Fibroblast of pulmonary artery (primary cell): ENCODE measurements at regions not wholly inside any gene's neighbourhood (a gene's known extent, or its start where the extent isn't known, plus 50 kb on each side); places are given as distances from the start of the nearest gene placed in this dataset.

Experiments
- DNase-seq: peaks from one replicate; pipeline ENCODE4 v3.0.0-alpha.2; 2010; ENCODE audit warnings: low read depth
- H3K4me3 ChIP-seq: replicated peaks from 2 replicates; pipeline ENCODE4 v1.5.1; 2011; ENCODE audit warnings: low read depth, mild to moderate bottlenecking, control low read depth, low read length, moderate library complexity
- CTCF ChIP-seq: IDR thresholded peaks from 2 replicates; pipeline ENCODE4 v1.5.1; 2011; ENCODE audit warnings: mild to moderate bottlenecking, control low read depth, low read length, inconsistent platforms; ENCODE audit errors: missing control alignments

GRCh38 chr22:27594020-27594419 lies 207.5 kb downstream of the MN1 start:
- DNase-seq: no peak
- TF ChIP-seq CTCF: no peak

DNA sequence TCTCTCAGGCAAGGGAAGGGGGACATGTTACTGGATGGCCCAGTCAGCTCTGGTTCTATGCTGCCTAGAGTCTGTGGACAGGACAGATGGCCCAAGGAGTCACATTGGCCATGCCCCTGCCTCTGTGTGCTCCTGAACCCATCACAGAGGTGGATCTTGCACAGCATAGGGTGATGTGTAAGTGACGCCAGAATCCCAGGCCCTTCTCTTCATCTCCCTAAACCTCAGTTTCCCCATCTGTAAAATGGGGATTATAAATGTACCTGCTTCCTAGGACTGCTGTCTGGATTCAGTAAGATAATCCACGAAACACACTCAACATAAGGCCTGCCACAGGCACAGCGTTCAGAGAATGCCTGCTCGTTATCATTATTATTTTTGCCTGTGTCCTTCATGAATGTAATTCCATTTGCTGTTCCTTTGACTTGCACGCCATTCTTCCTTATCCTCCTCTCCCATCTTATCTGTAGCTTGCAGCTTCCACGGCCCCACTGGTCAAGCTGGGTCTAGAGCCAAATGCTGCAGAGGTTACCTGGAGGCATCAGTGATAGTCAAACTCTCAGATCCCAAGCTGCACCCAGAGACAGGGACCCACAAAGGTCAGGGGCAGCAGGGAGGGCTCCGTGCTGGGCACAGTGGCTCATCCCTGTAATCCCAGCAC lies 207.0 kb downstream of the MN1 start:
- no peak for TF ChIP-seq CTCF
- DNase-seq: no peak

More at GRCh38 chr22:27594020-27594419, 207.5 kb downstream of the MN1 start:
- H3K4me3 ChIP-seq: no peak overlapping the region

DNA sequence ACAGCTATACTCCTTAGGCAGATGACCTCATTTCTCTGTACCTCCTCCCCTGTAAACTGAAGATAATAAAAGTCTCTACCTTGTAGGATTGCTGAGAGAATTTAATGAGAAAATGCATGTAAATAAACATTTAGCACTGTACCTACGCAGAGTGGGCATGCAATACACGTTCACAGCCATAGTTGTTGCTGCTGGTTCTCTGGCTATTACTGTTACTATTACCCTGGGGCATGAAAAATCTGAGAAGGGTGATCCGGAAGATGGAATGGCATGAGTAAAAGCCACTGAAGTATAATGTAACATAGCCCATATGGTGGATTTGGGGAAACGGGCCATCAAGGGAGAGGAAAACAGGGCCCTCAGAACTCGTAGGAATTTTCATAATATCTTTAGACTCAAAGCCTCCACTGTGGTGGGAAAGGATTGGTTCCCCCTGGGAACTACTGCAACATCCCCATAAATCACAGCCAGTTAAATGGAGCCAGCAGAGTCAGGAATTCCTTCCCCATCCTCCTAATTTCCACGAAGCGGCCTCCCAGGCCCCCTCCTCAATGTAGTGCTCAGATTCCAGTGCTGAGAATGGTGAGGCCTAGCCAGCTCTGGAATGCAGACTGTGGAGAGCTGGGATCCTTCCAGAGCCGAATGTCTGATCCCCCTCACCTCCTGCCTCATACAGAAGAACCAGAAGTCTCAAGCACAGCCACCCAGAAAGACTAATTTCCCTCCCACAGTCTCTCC lies 205.3 kb downstream of the MN1 start:
- DNase-seq: no peak
- H3K4me3 ChIP-seq: no peak overlapping the region
- TF ChIP-seq CTCF: no peak

More for the DNA sequence above, 207.0 kb downstream of the MN1 start:
- H3K4me3 ChIP-seq: no peak overlapping the region

DNA sequence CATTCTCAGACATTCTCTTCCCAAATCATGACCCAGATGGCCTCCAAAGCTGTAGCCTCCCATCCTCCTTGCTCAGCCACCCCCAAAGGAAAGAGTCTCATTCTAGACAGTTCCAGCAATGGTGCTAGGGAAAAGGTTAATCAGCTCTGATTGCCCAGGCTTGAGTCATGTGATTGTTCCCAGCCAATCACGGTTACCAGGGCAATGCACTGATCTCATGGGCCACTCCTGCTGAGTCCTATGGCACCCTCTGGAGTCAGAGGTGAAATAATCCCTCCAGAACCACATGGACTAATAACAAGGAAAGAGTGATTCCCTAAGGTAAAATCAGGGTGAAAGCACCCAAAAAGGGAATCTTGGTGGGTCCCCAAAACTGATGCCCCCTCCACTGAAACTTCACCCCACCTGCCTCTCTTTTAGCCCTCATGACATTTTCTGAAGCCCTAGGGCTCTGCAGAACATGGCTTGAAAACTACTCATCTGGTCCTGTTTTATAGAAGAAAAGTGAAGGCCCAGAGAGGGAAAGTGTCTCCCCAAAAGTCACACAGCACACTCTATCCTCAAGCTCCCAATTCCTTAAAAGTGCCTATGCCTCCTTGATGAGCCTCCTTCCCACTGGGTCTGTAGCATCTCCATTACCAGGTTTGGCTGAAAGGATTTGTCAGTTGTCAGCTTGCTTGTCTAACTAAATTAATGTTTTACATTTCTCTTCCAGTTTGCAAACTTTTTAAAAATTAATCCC lies 203.7 kb downstream of the MN1 start:
- DNase-seq: peak; percentile 21
- no peak for TF ChIP-seq CTCF
- no peak overlapping the region for H3K4me3 ChIP-seq

GRCh38 chr22:27598792-27599191 lies 202.8 kb downstream of the MN1 start:
- TF ChIP-seq CTCF: no peak
- no peak overlapping the region for H3K4me3 ChIP-seq
- no peak for DNase-seq

DNA sequence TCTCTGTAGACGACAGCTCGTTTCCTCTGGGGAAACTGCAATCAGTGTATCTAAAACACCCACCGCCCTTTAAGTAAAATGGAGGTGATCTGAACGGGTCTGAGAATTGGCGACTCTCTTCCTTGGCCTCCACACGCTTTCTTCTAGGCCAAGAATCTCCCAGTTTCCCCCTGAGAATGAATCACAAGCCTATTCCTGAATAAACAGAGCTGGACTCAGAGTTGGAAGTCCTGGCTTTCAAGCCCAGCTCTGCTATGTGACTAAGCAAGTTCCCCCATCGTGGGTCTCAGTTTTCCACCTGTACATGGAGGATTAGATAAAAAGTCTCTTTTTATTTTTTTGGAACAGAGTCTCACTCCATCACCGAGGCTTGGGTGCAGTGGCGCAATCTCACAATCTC lies 200.4 kb downstream of the MN1 start:
- no peak for TF ChIP-seq CTCF
- H3K4me3 ChIP-seq: no peak overlapping the region
- DNase-seq: no peak
